ENCODE measurements at regions not wholly inside any gene's neighbourhood (a gene's known extent, or its start where the extent isn't known, plus 50 kb on each side); places are given as distances from the start of the nearest gene placed in this dataset.
"Not testable (repeated sequence)": the region's sequence is repeated elsewhere in the genome, so short reads cannot be mapped to it uniquely, and the experiment has no call there.

DNA sequence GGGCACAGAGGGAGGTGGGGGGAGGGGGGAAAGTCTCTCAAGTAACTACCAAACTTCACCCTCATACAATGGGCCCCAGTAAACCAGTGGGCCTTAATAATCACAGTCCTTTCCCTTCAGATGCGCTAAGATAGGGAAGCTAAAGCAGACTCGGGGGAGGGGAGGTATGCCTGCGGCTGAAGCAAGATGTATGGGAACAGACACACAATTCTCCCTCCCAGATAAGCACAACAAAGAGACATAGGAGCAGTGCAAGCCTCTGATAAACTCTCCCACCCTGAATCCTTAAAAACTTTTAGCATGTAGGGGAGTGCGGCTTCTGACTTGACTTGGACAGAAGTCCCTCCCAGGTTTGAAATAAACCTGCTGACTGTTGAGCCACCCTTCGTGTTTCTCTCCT lies 54.7 kb downstream of the PROP1 start:
- not testable (repeated sequence) for ATAC-seq

DNA sequence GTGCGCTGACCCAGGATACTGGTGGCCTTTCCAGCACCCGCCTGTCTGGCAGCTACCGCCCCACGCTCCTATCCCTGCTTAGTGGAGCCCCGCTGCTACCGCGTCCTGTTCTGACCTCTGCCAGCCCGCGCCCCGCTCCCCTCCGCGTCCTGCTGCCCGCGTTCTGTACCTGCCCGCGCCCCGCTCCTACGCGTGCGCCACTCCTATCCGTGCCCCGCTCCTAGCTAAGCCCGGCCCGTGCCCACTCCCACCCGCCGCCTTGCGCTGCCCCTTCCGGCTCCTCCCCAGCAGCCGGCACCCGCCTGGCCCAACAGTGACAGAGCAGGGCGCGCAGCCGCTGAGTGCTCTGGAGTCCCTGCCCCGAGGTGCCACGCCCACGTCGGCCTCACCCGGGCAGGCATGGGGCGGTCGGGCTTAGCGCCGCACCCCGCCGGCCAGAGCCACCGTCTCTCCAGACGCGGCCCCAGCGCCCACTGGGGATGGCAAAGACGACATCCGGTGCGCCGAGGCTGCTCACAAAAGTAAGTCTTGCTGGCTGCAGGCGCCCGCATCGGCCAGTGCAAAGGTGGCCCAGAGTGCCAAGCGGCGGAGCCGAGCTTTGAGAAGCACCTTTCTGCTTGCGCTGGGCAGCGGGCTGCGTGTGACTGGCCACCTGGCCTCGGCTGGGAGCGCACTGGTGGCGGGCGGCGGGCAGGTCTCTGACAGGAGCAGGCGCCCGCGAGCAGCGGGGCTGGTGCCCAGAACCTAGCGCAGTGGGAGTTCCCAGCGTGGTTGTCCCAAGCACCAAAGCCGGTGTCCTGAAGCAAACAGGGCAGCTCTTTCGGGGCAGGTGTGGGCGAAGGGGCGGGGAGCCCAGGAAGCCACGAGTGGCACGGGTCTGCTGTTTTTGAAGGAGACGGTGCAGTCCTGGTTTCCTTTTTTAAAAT lies 56.5 kb downstream of the PROP1 start:
- ATAC-seq: peak; percentile 91

DNA sequence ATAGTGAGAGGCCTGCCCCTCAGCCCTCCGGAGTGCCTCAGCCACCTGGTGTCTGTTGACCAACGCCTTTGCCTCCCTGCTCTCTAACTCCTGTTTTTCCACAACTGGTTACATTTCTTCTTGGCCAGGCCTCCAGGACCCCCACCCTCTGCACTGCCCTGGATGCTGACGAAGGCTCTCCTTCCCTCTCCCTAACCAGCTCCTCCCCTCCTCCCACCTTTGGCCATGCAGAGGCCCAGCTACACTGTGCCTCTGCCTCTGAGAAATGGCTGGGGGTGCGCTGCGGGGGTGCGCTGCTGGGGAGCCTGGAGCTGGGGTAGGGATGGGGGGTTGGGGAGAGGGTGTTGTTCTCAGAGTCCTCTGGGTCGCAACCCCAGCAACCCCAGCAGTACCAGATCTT lies 57.3 kb downstream of the PROP1 start:
- peak; percentile 2 for ATAC-seq

DNA sequence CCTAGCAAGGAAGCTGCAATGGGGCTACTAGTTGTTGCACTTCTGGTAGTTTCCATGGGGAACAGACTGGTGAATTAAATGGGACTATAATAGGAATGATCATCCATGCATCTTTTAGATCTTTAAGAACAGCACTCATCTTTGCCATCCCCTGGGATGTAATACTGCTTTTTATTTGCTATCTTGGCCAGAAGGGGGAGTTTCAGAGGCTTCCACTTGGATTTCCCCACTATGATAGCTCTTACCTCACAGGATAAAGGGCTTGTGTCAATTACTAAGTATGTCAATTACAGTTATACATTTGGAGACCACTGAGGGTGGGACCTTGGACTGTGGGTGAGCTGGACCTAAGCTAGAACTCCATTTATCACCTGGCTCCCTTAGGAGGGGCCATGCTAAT lies 61.8 kb downstream of the PROP1 start:
- not testable (repeated sequence) for ATAC-seq

DNA sequence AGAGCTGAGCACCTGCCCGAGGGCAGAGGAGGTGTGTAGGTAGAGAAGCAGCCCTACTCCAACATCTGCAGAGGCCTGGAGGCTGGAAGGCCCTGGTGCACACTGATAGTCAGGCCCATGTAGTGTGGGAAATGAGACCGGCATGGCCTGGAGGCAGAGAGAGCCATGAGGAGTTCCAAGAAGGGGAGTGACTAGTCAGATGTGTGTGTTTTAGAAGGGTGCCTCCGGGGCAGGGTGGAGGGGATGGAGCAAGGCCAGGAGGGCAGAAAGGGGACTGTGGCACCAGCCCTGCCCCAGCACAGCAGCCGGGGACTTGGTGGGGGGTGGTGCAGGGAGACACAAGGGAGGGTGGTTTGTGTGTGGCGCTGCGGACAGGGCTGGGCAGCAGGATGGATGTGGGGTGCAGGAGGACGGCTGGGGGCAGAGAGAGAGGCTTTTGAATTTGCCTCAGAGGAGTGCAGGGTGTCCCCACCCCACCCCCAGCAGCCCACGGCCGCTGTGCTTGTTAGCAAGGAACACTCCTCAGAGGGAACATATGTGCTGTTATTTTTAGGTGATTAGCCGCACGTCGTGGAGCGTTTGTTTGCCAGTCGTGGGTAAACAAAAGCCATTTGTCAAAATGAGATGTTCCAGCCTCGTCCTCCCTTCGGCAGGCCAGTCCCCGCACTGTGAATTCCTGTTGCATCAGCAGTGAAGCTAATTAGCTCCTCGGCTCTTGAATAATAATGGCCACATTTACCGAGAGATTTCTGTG lies 65.6 kb downstream of the PROP1 start:
- ATAC-seq: peak; percentile 39

DNA sequence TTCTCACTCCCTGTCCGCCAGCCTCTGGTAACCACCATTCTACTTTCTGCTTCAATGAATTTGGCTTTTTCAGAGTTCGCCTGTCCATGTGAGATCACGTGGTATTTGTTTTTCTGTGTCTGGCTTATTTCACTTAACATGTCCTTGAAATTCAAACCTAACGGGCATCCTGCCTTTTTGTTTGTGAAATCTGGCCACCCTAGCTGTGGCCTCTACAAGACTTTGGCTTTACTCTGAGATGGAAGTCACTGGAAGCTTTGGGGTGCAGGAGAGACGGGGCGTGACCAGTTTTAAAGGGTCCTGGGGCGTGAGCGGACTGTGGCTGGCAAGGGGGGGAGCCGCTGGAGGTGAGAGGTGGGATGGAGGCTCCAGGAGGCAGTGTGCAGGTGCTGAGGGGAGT lies 66.4 kb downstream of the PROP1 start:
- not testable (repeated sequence) for ATAC-seq

DNA sequence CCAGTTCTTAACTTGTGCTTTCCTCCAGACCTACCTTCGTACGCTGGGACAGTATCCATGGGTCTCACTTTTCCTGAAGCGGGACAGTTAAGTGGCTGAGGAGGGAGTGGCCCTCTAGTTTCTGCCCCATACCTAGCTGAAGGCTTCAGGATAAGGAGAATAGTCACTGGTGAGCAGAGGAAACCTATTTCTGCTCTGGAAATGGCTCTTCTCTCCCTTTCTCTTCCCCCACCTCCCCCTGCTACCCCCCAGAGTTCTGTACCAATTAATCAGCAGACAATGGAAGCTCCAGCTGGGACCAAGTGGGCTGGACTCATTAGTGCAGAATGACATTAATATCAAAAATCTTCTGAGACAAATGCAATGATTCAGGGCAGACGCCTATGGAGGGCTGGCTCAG lies 68.5 kb downstream of the PROP1 start:
- not testable (repeated sequence) for ATAC-seq

DNA sequence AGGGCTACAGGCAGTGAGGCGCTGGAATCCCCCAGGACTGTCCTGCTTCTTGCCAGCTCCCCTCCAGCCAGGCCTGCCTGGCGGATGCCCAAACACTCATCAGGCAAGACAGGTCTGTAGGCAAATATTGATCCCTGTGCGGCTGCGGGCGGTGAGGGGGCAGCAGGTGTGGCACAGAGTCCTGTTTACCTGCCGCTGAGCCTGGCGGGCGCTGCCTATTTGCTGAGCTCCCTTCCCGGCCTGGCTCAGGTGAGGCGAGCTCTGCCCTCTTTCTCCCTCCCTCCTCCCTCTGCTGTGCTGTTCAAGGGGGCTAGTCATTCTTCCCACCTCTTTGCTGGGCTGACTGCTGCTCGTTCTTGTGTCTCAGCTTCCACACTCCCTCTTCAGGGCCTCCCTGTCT lies 71.5 kb downstream of the PROP1 start:
- ATAC-seq: peak; percentile 46

DNA sequence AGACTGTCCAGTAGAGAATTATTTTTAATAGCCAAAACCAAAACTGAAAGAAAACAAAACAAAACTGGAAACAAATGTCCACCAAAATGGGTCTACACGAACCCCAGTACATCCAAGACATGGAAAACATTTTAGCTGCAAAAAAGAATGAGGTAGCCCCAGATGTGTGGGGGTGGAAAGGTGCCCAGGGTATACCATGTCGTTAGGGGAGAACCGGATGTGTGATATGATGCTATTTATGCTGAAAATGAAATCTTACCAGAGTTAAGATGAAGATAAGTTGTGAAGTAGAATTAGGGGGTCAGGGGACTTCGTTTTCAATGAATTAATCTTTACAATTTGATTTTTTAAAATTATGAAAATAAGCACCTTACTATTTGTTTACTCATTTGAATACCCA lies 72.2 kb downstream of the PROP1 start:
- not testable (repeated sequence) for ATAC-seq

DNA sequence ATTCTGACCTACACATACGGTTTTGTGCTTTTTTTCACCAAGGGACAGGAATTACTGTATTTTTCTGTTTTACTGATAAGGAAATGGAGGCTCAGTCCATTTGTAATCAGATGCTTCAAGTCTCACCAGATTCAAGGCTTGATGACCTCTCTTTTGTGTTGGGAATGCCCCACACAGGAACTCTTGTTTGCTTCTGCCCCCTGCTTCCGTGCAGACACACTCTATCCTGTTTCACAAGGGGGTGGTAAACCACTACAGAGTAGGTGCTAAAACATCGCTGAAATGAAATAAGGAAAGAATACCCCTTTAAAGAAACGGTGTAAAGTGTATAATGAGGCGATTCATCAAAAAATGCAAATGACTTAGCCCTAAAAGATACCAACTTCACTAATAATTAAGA lies 72.9 kb downstream of the PROP1 start:
- ATAC-seq: not testable (repeated sequence)

DNA sequence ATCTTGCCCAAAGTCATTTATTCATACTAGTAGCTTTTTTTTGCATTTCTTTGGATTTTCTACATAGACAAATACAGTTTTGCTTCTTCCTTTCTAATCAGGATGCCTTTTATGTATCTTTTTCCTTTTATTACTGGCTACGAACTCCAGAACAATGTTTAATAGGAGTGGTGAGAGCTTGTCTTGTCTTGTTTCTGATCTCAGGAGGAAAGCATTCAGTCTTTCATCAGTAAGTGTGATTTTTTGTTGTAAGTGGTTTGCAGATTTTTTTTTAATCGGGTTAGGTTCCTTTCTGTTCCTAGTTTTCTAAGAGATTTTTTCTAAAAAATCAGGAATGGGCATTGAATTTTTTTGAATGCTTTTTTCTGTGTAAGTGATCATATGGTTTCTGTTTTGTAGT lies 86.8 kb downstream of the PROP1 start:
- ATAC-seq: peak; percentile 62

DNA sequence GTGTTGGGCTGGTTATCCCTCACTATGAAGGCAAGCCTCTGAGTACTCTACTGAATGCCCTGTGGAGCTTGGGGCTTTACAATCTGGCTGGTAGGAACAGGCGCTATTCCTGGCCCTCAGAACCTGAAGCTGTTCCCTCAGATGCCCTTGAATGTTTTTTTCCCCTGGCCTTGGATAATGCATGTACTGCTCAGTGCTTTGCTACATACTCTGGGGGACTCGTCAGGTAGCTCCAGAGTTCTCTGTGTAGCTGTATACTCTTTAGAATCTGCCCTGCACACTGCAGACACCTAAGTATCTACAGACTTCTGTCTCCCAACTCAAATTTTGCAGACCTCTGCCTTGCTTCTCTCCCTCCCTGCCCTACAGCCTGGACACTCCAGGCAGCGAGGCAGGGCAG lies 93.2 kb downstream of the PROP1 start:
- ATAC-seq: not testable (repeated sequence)

DNA sequence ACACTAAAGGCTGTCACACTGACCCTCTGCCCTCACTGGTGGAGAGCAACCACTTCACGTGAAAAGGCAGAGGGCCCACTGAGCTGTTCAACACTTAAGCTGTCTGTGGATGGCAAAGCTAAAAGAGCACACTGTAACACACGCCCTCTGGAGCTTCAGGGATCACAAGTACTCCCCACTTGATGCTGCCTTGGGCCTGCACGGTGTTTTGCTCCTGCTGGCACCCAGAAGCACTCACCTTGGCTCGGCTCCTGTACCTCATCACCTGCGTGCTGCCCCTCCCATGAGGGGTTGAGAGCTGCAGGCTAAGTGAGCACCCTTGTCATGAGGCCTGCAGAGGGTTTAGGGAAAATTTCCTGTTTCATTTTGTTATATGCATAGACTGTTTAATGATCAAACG lies 96.0 kb downstream of the PROP1 start:
- ATAC-seq: peak; percentile 61

DNA sequence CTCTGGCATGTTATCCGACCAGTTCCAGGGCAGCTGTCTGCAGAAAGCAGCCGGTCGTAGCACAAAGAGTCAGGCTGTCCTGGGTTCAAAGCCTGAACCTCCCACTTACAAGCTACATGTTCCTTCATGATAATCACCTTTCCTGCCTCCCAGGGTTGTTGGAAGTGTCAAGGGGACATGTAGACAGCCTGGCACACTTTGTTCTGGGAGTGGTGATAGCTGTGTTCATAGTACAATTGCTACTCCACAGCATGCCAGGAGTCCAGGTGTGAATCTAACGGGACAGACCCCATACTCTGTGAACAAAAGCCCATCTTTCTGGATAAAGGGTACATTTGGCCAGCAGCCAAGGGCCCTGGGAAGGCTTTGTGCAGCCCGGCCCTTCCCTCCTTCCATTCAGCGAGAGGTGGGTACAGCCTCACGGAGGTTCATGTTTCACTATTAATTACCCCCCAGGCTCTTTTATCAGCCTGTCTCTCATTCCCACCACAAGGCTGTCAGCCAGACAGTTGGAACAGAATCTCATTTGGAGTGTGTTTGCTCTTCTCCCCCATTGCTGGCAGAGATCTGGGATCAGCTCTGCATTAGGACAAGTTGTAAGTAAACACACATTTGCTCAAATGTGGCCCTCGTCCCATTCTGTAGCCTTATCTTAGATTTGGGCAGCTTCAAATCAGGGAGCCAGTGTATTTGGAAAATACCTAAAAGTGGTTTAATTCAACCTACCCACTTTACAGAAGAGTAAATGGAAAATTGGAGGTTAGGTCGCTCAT lies 101.2 kb downstream of the PROP1 start:
- ATAC-seq: peak; percentile 70

DNA sequence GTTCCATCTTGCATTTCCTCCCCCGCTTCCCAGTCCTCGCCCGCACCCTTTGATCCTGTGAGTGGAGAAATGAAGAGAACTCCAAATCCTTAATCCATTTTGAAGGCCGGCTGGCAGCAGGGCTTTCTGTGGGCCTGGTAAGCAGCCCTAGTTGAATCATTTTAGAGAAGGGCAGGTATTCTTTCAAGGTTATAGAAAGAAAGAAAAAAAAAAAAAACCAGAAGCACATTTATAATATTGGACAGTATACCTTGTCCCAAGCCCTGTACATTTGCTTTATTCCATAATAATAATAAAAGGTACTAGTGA lies 103.7 kb downstream of the PROP1 start:
- ATAC-seq: not testable (repeated sequence)

DNA sequence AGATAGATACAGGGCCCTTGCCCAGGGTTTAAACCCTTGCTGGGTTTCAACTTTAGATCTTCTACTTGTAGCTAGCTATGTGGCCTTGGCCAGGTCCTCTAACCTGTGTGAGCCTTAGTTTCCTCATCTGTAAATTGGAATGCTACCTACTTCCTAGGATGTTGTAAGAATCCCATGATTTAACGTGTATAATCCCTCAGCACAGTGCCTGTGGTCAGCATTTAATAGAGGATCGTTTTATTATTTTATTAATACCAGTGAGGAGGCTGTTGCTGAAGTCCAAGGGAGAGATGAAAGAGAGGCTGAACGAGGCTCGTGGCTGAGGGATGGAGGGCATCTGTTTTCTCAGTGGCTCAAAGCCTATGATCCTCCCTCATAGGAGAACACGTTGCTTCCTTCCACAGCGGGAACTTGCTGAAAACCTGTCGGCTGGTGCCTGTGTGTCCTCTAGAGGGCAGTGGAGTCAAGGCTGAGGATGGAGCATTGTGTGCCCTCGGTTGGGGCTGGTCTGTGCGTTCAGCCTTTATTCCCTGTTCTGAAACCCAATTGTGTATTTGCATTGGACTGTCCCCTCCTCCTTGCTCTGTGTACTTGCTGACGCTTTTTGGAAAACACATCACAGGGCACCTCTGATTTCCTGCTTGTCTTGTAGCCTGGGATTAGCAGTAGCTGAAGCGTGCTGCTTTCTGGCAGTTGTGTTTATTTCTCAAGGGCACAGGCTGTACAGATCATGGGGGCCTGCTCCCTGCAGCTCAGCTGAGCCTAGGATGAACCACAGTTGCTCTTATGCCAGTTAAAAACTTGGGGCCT lies 104.3 kb downstream of the PROP1 start:
- ATAC-seq: peak; percentile 90

DNA sequence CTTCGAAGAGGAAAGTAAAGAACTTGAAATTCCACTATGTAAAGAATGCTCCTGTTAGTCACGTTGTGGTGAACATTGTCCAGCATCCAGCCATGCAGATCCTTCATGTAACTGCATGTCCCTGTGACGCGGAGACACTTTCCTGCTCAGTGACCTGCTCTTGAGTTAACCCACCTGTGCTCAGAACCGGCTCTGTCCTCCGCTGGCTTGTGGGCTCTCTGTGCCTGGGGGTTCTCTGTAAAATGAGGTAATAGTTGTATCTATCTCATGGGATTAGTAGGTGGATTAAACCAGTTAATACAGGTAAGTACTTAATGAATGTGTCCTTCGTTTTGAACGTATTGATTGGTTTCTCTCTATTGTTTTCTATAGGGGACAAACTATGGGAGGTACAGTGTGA lies 100.6 kb upstream of the FAM153A start:
- ATAC-seq: peak; percentile 99

DNA sequence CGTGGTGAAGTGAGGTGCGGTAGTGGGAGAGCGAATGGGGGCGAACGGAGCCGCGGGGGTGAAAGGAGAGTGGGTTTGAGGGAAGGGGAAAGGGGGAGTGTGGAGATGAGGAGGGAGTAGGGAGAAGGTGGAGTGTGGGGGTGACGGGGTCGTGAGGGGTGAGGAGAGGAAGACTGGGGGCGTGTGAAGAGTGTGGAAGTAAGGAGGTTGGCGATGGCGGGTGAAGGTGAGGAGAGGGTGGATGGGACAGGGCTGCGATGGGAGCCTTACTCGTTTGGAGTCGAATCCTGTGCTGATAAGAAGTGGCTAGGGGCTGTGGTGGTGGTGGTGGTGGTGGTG lies 93.2 kb upstream of the FAM153A start:
- ATAC-seq: peak; percentile 58

DNA sequence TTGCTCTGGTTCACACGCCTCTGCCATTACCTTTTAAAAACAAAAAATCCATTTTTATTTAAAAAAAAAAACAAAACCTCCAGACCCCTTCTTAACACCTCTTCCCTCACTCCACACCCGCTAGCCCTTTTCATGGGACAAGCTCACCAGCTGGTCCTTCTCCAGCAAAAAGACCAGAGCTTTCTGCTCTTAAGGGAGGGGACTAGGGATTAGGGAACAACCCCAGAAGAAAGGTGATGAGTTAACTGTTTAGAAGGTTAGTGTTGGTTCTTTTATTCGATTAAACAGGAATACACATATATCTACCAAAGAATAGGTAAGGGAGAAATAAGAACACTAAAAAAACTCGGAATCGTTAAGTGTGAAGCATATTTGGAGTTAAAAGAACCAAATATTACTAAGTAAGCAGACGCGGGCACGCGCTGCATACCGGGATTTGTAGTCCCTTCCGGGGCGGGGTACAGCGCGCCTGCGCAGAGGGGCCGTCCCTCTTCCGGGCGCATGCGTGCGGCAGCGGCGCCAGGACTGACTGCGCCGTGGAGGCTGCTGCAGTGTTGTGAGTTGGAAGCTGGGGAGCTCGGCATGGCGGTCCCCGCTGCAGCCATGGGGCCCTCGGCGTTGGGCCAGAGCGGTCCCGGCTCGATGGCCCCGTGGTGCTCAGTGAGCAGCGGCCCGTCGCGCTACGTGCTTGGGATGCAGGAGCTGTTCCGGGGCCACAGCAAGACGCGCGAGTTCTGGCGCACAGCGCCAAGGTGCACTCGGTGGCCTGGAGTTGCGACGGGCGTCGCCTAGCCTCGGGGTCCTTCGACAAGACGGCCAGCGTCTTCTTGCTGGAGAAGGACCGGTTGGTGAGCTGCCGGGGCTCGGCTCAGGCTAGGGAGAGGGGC lies 92.6 kb upstream of the FAM153A start:
- ATAC-seq: peak; percentile 81

DNA sequence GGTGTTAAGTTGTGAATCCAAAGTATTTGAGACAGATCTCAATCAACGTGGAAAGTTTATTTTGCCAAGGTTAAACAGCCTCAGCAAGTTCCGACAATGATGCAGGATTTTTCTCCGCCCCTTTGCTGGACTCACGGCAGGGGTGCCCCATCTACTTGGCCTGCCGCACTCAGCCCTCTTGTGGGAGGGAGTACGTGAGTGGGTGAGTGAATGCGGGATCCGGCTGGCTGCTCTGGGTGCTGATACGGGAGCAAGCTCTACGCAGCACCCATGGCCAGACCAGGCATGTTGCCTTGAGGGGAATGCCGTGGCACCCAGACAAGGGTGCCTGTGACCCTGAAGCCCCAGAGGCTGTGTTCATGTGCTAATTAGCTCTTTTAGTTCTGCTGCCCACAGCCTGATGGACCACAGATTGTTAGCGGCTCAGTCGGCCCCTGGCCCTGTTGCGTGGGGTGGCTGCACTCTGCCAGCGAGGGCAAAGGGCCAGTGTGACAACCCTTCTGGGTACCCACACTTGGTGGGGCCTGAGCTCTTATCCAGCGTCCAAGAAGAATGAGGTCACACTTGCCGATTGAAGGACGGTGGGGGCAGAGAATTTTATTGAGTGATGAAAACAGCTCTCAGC lies 81.2 kb upstream of the FAM153A start:
- peak; percentile 49 for ATAC-seq
